ENCODE measurements at regions not wholly inside any gene's neighbourhood (a gene's known extent, or its start where the extent isn't known, plus 50 kb on each side); places are given as distances from the start of the nearest gene placed in this dataset.

GRCh38 chr2:13751955-13752354 is 880.6 kb upstream of the LRATD1 start:
- Histone ChIP-seq H3K27me3 (ENCODE audit: insufficient read depth, low read depth, severe bottlenecking) (no peaks in the 10 kb centered on the region), H3K27ac (no peak overlapping the region), H3K4me3 (ENCODE audit: low read depth, low read length) (no peak overlapping the region), H3K36me3 (no peaks in the 10 kb centered on the region), H3K9me3 (ENCODE audit: severe bottlenecking) (peaks cover 4% of the 10 kb centered on the region)
- DNase-seq, result no peak
- TF ChIP-seq CTCF (IDR thresholded peaks at IDR 0.05; ENCODE audit: low read depth, low read length), result no peak

DNA sequence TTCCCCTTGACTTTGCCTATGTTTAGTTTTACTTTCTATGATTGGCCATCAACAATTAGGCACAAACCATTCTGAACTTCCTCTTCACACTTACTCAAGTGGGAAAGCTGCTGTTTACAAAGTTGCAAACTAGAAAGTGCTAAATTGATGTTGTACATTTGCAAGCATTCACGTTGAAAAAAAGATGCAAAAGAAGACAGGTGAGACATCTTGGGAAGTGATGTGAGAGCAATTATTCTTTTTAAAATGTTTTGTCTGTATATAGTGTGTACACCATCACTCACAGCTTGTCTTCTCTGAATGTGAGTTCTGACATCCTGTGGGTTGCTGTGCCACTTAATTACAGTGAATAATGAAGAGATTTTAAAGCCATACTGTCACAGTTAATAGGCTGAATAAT is 874.1 kb upstream of the LRATD1 start:
- H3K9me3 ChIP-seq (ENCODE audit: severe bottlenecking), result no peaks in the 10 kb centered on the region
- no peaks in the 10 kb centered on the region for H3K27me3 ChIP-seq (ENCODE audit: insufficient read depth, low read depth, severe bottlenecking)
- no peak overlapping the region for H3K27ac ChIP-seq
- H3K4me3 ChIP-seq (ENCODE audit: low read depth, low read length), result no peak overlapping the region
- DNase-seq, result no peak
- no peaks in the 10 kb centered on the region for H3K36me3 ChIP-seq
- TF ChIP-seq CTCF (IDR thresholded peaks at IDR 0.05; ENCODE audit: low read depth, low read length), result no peak

GRCh38 chr2:13768274-13768673 is 864.2 kb upstream of the LRATD1 start:
- H3K9me3 ChIP-seq (ENCODE audit: severe bottlenecking), result no peaks in the 10 kb centered on the region
- H3K4me3 ChIP-seq (ENCODE audit: low read depth, low read length), result no peak overlapping the region
- DNase-seq, result no peak
- no peak overlapping the region for H3K27ac ChIP-seq
- H3K27me3 ChIP-seq (ENCODE audit: insufficient read depth, low read depth, severe bottlenecking), result no peaks in the 10 kb centered on the region
- no peak for TF ChIP-seq CTCF (IDR thresholded peaks at IDR 0.05; ENCODE audit: low read depth, low read length)
- no peaks in the 10 kb centered on the region for H3K36me3 ChIP-seq

DNA sequence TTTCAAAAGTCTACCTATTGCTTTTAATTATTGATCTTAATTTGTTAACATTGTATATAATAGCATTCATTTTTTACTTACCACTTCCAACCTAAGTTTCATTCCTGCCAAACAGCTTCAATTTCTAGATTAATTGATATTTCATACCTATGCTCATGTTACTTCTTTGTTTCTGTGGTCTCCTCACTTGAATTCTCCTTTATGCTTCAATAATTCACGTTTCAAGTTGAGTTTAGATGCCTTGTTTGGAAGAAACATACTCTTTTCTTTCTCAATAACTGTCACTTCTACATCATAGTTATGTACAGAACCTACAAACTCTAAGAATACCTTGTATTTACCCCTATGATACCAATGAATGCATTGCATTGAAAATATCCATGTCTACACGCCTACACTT is 862.2 kb upstream of the LRATD1 start:
- no peak for DNase-seq
- Histone ChIP-seq H3K9me3 (ENCODE audit: severe bottlenecking) (no peaks in the 10 kb centered on the region), H3K27me3 (ENCODE audit: insufficient read depth, low read depth, severe bottlenecking) (no peaks in the 10 kb centered on the region), H3K27ac (no peak overlapping the region), H3K36me3 (no peaks in the 10 kb centered on the region), H3K4me3 (ENCODE audit: low read depth, low read length) (no peak overlapping the region)
- no peak for TF ChIP-seq CTCF (IDR thresholded peaks at IDR 0.05; ENCODE audit: low read depth, low read length)

GRCh38 chr2:13779996-13780395 is 852.5 kb upstream of the LRATD1 start:
- DNase-seq, result no peak
- Histone ChIP-seq H3K36me3 (no peaks in the 10 kb centered on the region), H3K27ac (no peak overlapping the region), H3K9me3 (ENCODE audit: severe bottlenecking) (no peaks in the 10 kb centered on the region), H3K27me3 (ENCODE audit: insufficient read depth, low read depth, severe bottlenecking) (no peaks in the 10 kb centered on the region), H3K4me3 (ENCODE audit: low read depth, low read length) (no peak overlapping the region)
- no peak for TF ChIP-seq CTCF (IDR thresholded peaks at IDR 0.05; ENCODE audit: low read depth, low read length)

DNA sequence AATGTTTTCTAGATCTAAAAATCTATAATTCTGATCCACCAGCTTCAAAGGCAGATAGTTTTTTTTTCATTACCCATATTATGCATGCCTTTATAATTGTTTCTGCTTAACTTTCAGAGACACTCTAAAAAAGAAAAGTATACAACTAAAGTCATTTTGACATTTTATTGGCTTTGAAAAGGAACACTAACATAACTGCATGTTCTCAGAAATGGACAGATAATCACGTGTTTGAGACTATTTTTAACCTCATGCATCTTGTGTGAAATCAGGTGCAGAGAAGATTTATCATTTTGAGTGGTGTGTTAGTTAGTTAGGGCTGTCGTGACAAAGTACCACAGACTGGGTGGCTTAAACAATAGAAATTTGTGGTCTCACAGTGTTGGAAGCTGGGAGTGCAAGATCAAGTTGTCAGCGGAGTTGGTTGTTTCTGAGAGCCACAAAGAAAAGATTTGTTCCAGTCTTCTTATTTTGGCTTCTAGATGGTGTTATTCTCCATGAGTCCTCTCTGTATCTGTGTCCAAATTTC is 841.4 kb upstream of the LRATD1 start:
- no peaks in the 10 kb centered on the region for H3K9me3 ChIP-seq (ENCODE audit: severe bottlenecking)
- no peak overlapping the region for H3K4me3 ChIP-seq (ENCODE audit: low read depth, low read length)
- TF ChIP-seq CTCF (IDR thresholded peaks at IDR 0.05; ENCODE audit: low read depth, low read length), result no peak
- H3K36me3 ChIP-seq, result no peaks in the 10 kb centered on the region
- DNase-seq, result no peak
- no peak overlapping the region for H3K27ac ChIP-seq
- no peaks in the 10 kb centered on the region for H3K27me3 ChIP-seq (ENCODE audit: insufficient read depth, low read depth, severe bottlenecking)
